Suprapubic skin (tissue), 4 donors: ENCODE measurements at regions not wholly inside any gene's neighbourhood (a gene's known extent, or its start where the extent isn't known, plus 50 kb on each side); places are given as distances from the start of the nearest gene placed in this dataset.

Experiments
- DNase-seq, 2 donors: peaks; one replicate each; pipeline ENCODE4 v3.0.0-alpha.2; 2019; ENCODE audit warnings: low spot score in 2 of 2
- H3K27ac ChIP-seq: fragments of 200-600 bp; sonication (generic); one replicate; pipeline ENCODE4 v1.5.1; 2019
- H3K27me3 ChIP-seq: fragments of 200-600 bp; sonication (generic); one replicate; pipeline ENCODE4 v1.5.1; 2019
- H3K36me3 ChIP-seq: fragments of 200-600 bp; sonication (generic); one replicate; pipeline ENCODE4 v1.5.1; 2019
- H3K4me1 ChIP-seq: fragments of 200-600 bp; sonication (generic); one replicate; pipeline ENCODE4 v1.5.1; 2019
- H3K4me3 ChIP-seq: fragments of 200-600 bp; sonication (generic); one replicate; pipeline ENCODE4 v1.5.1; 2019; ENCODE audit warnings: mild to moderate bottlenecking
- H3K9me3 ChIP-seq: fragments of 200-600 bp; sonication (generic); one replicate; pipeline ENCODE4 v1.5.1; 2019
- CTCF ChIP-seq, 2 donors: fragments of 200-600 bp in 1 of 2; fragments of 450-650 bp in 1 of 2; sonication (generic) in 1 of 2; IDR thresholded peaks; one replicate each; pipeline ENCODE4 v1.5.1; 2016 to 2019; ENCODE audit warnings: antibody characterized with exemption in 2 of 2, mild to moderate bottlenecking in 1 of 2, moderate library complexity in 1 of 2
- EP300 ChIP-seq: sonication (generic); formaldehyde crosslinking; IDR thresholded peaks from one replicate; pipeline ENCODE4 v1.6.1; 2017; ENCODE audit warnings: antibody characterized with exemption
- POLR2A ChIP-seq, 2 donors: fragments of 450-650 bp; IDR thresholded peaks; one replicate each; pipeline ENCODE4 v1.6.1; 2017; ENCODE audit warnings: antibody characterized with exemption in 2 of 2, mild to moderate bottlenecking in 2 of 2, moderate library complexity in 2 of 2
- POLR2AphosphoS5 ChIP-seq, 3 donors: sonication (generic); formaldehyde crosslinking; IDR thresholded peaks; one replicate each; pipeline ENCODE4 v1.6.1; 2017; ENCODE audit warnings: antibody characterized with exemption in 3 of 3
- WGBS: methylation state at CpG from one replicate; pipeline ENCODE4 v1.1.5; 2018; 5-methylcytosine and 5-hydroxymethylcytosine counted together

DNA sequence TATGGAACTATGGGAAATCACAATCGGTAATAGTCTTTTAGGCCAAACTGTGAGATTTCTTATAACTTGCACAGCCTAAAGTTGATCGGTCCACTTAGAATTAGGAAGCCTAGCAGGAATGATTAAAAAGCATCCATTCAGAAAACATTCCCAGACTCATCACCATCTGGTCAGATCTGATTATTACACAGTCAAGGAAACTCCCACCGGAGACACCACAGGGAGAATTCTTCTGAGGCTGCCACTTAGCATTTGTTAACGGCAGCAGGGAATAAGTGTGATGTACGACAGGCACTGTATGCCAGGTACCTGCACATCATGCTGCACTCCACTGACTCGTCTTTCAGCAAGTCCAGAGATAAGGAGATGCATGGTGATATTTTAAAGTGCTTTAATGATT is 227.6 kb upstream of the STEAP1 start:
- no peak overlapping the region for H3K27ac ChIP-seq
- H3K4me1 ChIP-seq: no peaks in the 10 kb centered on the region
- H3K36me3 ChIP-seq: no peaks in the 10 kb centered on the region
- no peak overlapping the region for H3K4me3 ChIP-seq
- H3K27me3 ChIP-seq: no peaks in the 10 kb centered on the region
- H3K9me3 ChIP-seq: no peaks in the 10 kb centered on the region
- TF ChIP-seq EP300: no peak
- TF ChIP-seq CTCF (IDR thresholded peaks at IDR 0.05): no peak
- no peak for TF ChIP-seq POLR2AphosphoS5 (IDR thresholded peaks at IDR 0.05)
- TF ChIP-seq POLR2A (IDR thresholded peaks at IDR 0.05): no peak
- 58% methylated on average over 6 of the region's 6 CpGs for WGBS
- no peak for DNase-seq

DNA sequence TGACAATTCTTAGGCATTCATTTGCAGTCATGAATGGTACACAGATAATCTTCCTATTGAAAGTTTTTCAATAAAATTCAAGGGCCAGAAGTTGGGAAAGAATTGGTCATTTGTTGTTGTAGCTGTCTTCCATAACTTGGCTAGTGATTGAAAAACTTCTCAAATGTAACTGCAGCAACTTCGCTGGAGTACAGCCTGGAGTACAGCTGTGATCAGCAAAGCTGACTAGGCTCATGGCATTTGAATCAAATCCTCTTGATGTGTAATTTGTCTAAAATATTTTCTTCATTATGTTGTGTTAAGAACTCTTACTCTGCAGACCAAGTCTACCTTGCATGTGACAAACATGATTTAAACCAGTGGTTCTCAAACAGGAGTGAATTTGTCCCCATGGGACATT is 226.5 kb upstream of the STEAP1 start:
- WGBS: 62% methylated on average over 1 of the region's 1 CpG
- Histone ChIP-seq H3K27me3 (no peaks in the 10 kb centered on the region), H3K4me3 (no peak overlapping the region), H3K9me3 (no peaks in the 10 kb centered on the region), H3K27ac (no peak overlapping the region), H3K4me1 (no peaks in the 10 kb centered on the region), H3K36me3 (no peaks in the 10 kb centered on the region)
- TF ChIP-seq CTCF (IDR thresholded peaks at IDR 0.05) (no peak), POLR2AphosphoS5 (IDR thresholded peaks at IDR 0.05) (no peak), EP300 (no peak), POLR2A (IDR thresholded peaks at IDR 0.05) (no peak)
- DNase-seq: no peak

DNA sequence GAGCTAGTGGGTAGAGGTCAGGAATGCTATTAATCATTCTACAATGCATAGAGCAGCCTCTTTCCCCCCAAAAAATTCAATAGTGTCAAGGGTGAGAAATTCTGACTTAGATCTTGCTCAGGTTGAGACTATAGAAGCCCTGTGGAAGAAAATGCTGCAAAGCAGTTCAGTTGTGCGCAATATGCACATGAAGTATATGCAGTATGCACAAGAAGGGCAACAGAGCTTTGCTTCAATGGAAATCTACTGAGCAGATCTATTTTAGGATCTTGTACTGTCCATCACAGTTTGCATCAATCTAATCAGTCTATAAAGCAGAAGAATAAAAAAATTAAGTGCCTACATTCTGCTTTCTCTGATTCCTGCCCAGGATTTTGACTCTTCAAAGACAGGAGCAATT is 225.8 kb upstream of the STEAP1 start:
- H3K4me3 ChIP-seq: no peak overlapping the region
- DNase-seq: no peak
- WGBS: 90% methylated on average over 1 of the region's 1 CpG
- H3K4me1 ChIP-seq: no peaks in the 10 kb centered on the region
- no peak for TF ChIP-seq POLR2A (IDR thresholded peaks at IDR 0.05)
- TF ChIP-seq POLR2AphosphoS5 (IDR thresholded peaks at IDR 0.05): no peak
- no peak for TF ChIP-seq EP300
- no peak for TF ChIP-seq CTCF (IDR thresholded peaks at IDR 0.05)
- H3K27me3 ChIP-seq: no peaks in the 10 kb centered on the region
- no peaks in the 10 kb centered on the region for H3K36me3 ChIP-seq
- no peak overlapping the region for H3K27ac ChIP-seq
- no peaks in the 10 kb centered on the region for H3K9me3 ChIP-seq

DNA sequence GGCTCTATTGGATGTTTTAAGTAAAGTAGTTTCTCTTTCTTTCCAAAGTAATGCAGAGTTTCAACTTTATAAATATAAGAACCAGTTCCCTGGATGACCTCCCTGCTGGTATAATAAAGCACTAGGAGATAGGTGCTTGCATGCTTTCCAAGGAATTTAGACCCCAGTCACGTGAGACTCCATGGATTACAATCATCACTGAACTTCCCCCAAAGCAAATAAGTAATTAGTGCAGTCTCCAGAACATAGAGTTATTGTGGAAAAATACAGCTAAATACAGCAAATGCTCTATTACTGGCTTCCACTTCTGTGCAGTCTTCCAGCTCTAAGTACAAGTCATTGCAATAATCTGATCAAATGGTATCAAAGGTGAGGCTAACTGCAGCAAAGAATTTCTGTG is 220.2 kb upstream of the STEAP1 start:
- Histone ChIP-seq H3K4me1 (no peaks in the 10 kb centered on the region), H3K36me3 (no peaks in the 10 kb centered on the region), H3K27ac (no peak overlapping the region), H3K9me3 (no peaks in the 10 kb centered on the region), H3K27me3 (no peaks in the 10 kb centered on the region), H3K4me3 (no peak overlapping the region)
- no peak for TF ChIP-seq POLR2A (IDR thresholded peaks at IDR 0.05)
- DNase-seq: no peak
- 27% methylated on average over 1 of the region's 1 CpG for WGBS

DNA sequence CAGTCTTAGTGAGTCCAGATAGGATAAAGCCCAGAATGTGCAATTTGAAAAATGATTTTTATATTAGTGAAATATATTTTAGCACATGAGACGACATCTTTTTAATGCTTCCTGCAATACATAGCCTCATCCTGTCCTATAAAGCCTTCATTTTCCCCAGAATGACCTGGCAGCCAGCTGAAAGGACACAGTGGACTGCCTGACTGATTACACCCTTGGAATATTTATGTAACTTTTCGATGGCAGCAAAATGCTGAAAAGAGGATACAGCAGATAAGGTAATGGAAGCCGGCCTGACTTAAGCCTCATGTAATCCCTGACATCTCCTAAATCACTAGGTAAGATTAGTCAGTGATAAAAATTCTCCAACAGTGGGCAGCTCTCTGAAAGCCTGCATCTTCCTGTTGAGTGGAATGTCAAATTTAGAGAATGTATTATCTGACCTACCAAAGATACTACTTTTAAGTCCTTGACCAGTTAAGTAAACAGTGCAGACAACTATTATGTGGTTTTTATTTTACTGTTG is 210.7 kb upstream of the STEAP1 start:
- Histone ChIP-seq H3K9me3 (no peaks in the 10 kb centered on the region), H3K4me3 (no peak overlapping the region), H3K36me3 (no peaks in the 10 kb centered on the region), H3K4me1 (no peaks in the 10 kb centered on the region), H3K27me3 (no peaks in the 10 kb centered on the region), H3K27ac (no peak overlapping the region)
- TF ChIP-seq POLR2A (IDR thresholded peaks at IDR 0.05): no peak
- no peak for TF ChIP-seq POLR2AphosphoS5 (IDR thresholded peaks at IDR 0.05)
- TF ChIP-seq CTCF (IDR thresholded peaks at IDR 0.05): no peak
- no peak for TF ChIP-seq EP300
- DNase-seq: no peak
- WGBS: 30% methylated on average over 3 of the region's 3 CpGs

DNA sequence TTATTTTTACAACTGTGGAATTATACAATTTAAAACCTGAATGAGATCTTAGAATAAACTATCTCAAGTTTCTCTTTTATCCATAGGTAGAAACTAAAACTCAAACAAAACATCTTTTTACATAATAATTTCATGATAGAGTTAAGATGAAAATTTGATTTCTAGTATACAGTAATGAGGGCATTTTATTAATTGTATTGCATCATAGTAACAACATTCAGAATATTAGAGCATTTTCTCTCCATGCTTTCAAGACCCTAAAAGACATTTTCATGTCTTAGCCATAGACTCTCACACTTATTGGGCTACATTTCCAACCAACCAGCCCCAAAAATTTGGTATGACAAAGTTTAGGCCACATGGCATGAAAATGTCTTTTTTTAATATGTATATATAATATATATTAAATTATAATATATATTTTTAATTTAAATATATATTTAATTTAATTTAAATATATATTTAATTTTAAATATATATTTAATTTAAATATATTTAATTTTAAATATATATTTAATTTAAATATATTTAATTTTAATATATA is 195.7 kb upstream of the STEAP1 start:
- no peak for TF ChIP-seq POLR2AphosphoS5 (IDR thresholded peaks at IDR 0.05)
- no peak for TF ChIP-seq POLR2A (IDR thresholded peaks at IDR 0.05)
- TF ChIP-seq EP300: no peak
- no peak for TF ChIP-seq CTCF (IDR thresholded peaks at IDR 0.05)
- DNase-seq: no peak
- Histone ChIP-seq H3K27me3 (no peaks in the 10 kb centered on the region), H3K27ac (no peak overlapping the region), H3K9me3 (peaks cover 6% of the 10 kb centered on the region), H3K36me3 (no peaks in the 10 kb centered on the region), H3K4me1 (no peaks in the 10 kb centered on the region), H3K4me3 (no peak overlapping the region)
